Panc1 (cell line): ENCODE measurements at regions not wholly inside any gene's neighbourhood (a gene's known extent, or its start where the extent isn't known, plus 50 kb on each side); places are given as distances from the start of the nearest gene placed in this dataset.

ENCODE experiments used
- ATAC-seq: fragments of 200-7000 bp; cut with Tn5 transposase; 2 replicates; pipeline ENCODE4 v1.9.1; 2020; ENCODE audit warnings: mild to moderate bottlenecking, moderate library complexity
- BruUV-seq: library from RNA; stranded (reverse); fragments of 400-500 nt; replicated peaks from 2 replicates; lab custom pipeline; 2021; lab: Mats Ljungman, UMichigan
- CTCF ChIA-PET: fragments of 300-600 bp; sonication (Branson Sonifier 250); formaldehyde crosslinking; loops from one replicate; lab custom pipeline; 2022; ENCODE audit warnings: antibody characterized with exemption; lab: Charles Lee
- POLR2A ChIA-PET: fragments of 300-600 bp; sonication (Branson Sonifier 250); formaldehyde crosslinking; loops from one replicate; lab custom pipeline; 2022; ENCODE audit warnings: antibody characterized with exemption; lab: Charles Lee
- DNase-seq: peaks from one replicate; pipeline ENCODE4 v3.0.0-alpha.2; 2010; ENCODE audit warnings: low read depth, low spot score
- H3K27ac ChIP-seq: 2 replicates; pipeline ENCODE4 v1.5.1; 2011; ENCODE audit warnings: mild to moderate bottlenecking, low read length, inconsistent platforms
- H3K27me3 ChIP-seq: fragments of 200-500 bp; sonication (Bioruptor generic); 2 replicates; pipeline ENCODE4 v1.6.0; 2014; ENCODE audit warnings: low read length, inconsistent platforms; ENCODE audit not compliant: control insufficient read depth, insufficient read depth
- H3K36me3 ChIP-seq: fragments of 200-500 bp; sonication (Bioruptor generic); 2 replicates; pipeline ENCODE4 v1.5.1; 2014; ENCODE audit warnings: inconsistent platforms, mild to moderate bottlenecking, low read length, moderate library complexity; ENCODE audit not compliant: control insufficient read depth, insufficient read depth
- H3K4me1 ChIP-seq: 2 replicates; pipeline ENCODE4 v1.5.1; 2011; ENCODE audit warnings: inconsistent platforms, mild to moderate bottlenecking, low read length, moderate library complexity; ENCODE audit not compliant: control insufficient read depth, insufficient read depth
- H3K4me3 ChIP-seq, 2 experiments: 2 replicates each; pipeline ENCODE4 v1.5.1; 2011 to 2012; ENCODE audit warnings: low read depth in 2 of 2, low read length in 2 of 2, mild to moderate bottlenecking in 2 of 2, inconsistent platforms in 1 of 2, moderate library complexity in 1 of 2
- H3K9me3 ChIP-seq: fragments of 200-500 bp; sonication (Bioruptor generic); 2 replicates; pipeline ENCODE4 v1.5.1; 2014; ENCODE audit warnings: low read depth, mild to moderate bottlenecking, inconsistent platforms, low read length, moderate library complexity; ENCODE audit not compliant: control insufficient read depth, insufficient read depth
- POLR2AphosphoS5 ChIP-seq: IDR thresholded peaks from 2 replicates; pipeline ENCODE4 v1.6.1; 2012; ENCODE audit warnings: mild to moderate bottlenecking, low read depth, low read length, moderate library complexity
- SIN3A ChIP-seq: IDR thresholded peaks from 2 replicates; pipeline ENCODE4 v1.6.1; 2012; ENCODE audit warnings: low read depth, mild to moderate bottlenecking, low read length, moderate library complexity, borderline replicate concordance; ENCODE audit not compliant: insufficient read depth
- TCF7L2 ChIP-seq: IDR thresholded peaks from 2 replicates; pipeline ENCODE4 v1.6.1; 2011; ENCODE audit warnings: mild to moderate bottlenecking, low read depth, low read length, inconsistent platforms
- in situ Hi-C: cut with HindIII; loops from 2 replicates; pipeline ENCODE4 v1.10.0; 2016; ENCODE audit warnings: low sequenced_read_pairs, low pct_unique_long_range_greater_than_20kb
- intact Hi-C: fragments of 100-400 bp; cut with micrococcal nuclease; formaldehyde crosslinking; loops from one replicate; pipeline ENCODE4 v1.10.0; 2022; ENCODE audit not compliant: unreplicated experiment
- TF ChIP-seq, protein P1 (sequence below): fragments of 450-650 bp; IDR thresholded peaks from 2 replicates; pipeline ENCODE4 v1.5.1; 2017; ENCODE audit warnings: mild to moderate bottlenecking
- TF ChIP-seq, protein P2 (sequence below), 2 experiments: IDR thresholded peaks; 2 replicates each; pipeline ENCODE4 v1.6.1; 2011 to 2012; ENCODE audit warnings: low read depth in 2 of 2, control low read depth in 1 of 2, low read length in 1 of 2, mild to moderate bottlenecking in 1 of 2, moderate library complexity in 1 of 2; ENCODE audit not compliant: insufficient read depth in 1 of 2

DNA sequence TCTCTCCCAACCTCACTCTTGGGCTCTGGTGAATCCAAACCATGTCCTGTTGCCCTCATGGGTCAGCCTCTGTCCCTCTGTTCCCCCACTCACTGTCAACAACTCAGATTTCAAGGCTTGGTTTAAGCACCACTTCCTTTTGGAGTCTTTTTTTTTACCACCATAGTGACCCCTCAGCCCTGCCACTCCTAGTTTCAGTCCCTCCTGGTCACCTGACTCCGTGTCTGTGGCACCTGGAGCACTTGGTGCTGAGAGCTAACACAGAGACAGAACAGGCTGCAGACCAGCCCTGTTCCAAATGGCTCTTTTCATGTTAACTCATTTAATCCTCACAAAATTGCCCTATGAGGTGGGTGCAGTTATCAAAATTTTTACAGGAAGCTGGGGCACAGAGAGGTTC lies 53.6 kb upstream of the SMNDC1 start:
- BruUV-seq = no TSS peak
- in situ Hi-C loops = no loop called here
- no peak for ATAC-seq

DNA sequence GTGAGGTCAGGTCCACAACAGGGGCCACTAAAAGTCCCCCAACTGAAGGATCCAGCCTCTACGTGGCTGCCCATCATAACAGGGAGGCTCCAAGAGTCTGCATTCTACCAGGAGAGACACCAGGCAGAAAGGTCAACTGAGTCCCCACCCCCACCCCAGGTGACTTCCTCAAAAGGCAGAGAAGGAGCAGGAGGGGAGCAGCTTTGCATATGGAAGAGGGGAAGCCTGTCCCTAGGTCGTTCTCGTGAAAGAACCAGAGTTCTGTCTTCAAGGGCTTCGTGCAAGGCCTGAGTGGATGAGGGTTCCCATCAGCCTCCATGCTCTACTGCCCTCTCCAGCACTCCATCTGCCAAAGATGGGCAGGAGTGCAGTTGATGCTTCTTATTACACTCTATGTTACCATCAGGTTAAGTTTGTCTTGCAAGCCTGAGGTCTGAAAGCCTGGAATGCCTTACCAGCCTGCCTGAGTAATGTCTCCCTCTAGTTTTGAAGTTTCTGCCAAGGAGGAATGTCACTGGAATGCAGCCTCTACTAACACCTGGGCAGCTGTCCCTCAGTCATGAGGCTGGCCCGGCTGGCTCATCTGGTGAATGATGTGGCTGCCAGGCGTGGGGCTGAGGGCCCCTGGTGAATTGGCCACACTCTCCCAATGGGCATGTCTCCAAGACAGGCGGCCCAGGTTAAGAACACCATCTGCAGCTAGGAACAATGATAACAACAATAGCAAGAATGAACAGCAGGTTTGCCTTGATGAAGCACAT lies 54.3 kb upstream of the SMNDC1 start:
- H3K4me1 ChIP-seq = peaks cover 16% of the 10 kb centered on the region
- H3K27ac ChIP-seq = no peak overlapping the region
- intact Hi-C loops = no loop called here
- POLR2A ChIA-PET = no interaction called here
- no TSS peak for BruUV-seq
- H3K4me3 ChIP-seq = no peak overlapping the region
- in situ Hi-C loops = no loop called here
- H3K9me3 ChIP-seq = no peaks in the 10 kb centered on the region
- ATAC-seq (no peak), DNase-seq (no peak)
- no peaks in the 10 kb centered on the region for H3K27me3 ChIP-seq
- CTCF ChIA-PET = no interaction called here
- TF ChIP-seq POLR2AphosphoS5 = no peak
- no peak for TF ChIP-seq SIN3A
- TF ChIP-seq TCF7L2 = peak; percentile 63; the same call in 1 of the 2 replicates
- H3K36me3 ChIP-seq = no peaks in the 10 kb centered on the region

More for the DNA sequence above, 53.6 kb upstream of the SMNDC1 start:
- Histone ChIP-seq H3K27me3 (no peaks in the 10 kb centered on the region), H3K36me3 (no peaks in the 10 kb centered on the region), H3K4me1 (peaks cover 22% of the 10 kb centered on the region), H3K9me3 (no peaks in the 10 kb centered on the region), H3K4me3 (no peak overlapping the region), H3K27ac (no peak overlapping the region)
- CTCF ChIA-PET = no interaction called here
- intact Hi-C loops = no loop called here
- TF ChIP-seq POLR2AphosphoS5 (no peak), TCF7L2 (no peak), SIN3A (no peak)
- TF ChIP-seq, protein P1, sequence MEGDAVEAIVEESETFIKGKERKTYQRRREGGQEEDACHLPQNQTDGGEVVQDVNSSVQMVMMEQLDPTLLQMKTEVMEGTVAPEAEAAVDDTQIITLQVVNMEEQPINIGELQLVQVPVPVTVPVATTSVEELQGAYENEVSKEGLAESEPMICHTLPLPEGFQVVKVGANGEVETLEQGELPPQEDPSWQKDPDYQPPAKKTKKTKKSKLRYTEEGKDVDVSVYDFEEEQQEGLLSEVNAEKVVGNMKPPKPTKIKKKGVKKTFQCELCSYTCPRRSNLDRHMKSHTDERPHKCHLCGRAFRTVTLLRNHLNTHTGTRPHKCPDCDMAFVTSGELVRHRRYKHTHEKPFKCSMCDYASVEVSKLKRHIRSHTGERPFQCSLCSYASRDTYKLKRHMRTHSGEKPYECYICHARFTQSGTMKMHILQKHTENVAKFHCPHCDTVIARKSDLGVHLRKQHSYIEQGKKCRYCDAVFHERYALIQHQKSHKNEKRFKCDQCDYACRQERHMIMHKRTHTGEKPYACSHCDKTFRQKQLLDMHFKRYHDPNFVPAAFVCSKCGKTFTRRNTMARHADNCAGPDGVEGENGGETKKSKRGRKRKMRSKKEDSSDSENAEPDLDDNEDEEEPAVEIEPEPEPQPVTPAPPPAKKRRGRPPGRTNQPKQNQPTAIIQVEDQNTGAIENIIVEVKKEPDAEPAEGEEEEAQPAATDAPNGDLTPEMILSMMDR = no peak
- TF ChIP-seq, protein P2, sequence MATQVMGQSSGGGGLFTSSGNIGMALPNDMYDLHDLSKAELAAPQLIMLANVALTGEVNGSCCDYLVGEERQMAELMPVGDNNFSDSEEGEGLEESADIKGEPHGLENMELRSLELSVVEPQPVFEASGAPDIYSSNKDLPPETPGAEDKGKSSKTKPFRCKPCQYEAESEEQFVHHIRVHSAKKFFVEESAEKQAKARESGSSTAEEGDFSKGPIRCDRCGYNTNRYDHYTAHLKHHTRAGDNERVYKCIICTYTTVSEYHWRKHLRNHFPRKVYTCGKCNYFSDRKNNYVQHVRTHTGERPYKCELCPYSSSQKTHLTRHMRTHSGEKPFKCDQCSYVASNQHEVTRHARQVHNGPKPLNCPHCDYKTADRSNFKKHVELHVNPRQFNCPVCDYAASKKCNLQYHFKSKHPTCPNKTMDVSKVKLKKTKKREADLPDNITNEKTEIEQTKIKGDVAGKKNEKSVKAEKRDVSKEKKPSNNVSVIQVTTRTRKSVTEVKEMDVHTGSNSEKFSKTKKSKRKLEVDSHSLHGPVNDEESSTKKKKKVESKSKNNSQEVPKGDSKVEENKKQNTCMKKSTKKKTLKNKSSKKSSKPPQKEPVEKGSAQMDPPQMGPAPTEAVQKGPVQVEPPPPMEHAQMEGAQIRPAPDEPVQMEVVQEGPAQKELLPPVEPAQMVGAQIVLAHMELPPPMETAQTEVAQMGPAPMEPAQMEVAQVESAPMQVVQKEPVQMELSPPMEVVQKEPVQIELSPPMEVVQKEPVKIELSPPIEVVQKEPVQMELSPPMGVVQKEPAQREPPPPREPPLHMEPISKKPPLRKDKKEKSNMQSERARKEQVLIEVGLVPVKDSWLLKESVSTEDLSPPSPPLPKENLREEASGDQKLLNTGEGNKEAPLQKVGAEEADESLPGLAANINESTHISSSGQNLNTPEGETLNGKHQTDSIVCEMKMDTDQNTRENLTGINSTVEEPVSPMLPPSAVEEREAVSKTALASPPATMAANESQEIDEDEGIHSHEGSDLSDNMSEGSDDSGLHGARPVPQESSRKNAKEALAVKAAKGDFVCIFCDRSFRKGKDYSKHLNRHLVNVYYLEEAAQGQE (IDR thresholded peaks at IDR 0.05; ENCODE audit: insufficient read depth in 1 of 2, low read depth in 2 of 2, low read length in 1 of 2) = no peak
- POLR2A ChIA-PET = no interaction called here
- no peak for DNase-seq
